Stimulated activated naive CD8-positive, alpha-beta T cell treated with anti-CD3 and anti-CD28 coated beads, Interleukin-15, Interleukin-2, amounts not matched to agents 100 U/mL and 50 U/mL, for 24 hours (primary cell): ENCODE measurements at regions not wholly inside any gene's neighbourhood (a gene's known extent, or its start where the extent isn't known, plus 50 kb on each side); places are given as distances from the start of the nearest gene placed in this dataset.

Experiments used
- ATAC-seq: fragments of 150-1000 bp; cut with Tn5 transposase; one replicate; pipeline ENCODE4 v1.10.0; 2021
- DNase-seq: peaks from one replicate; pipeline ENCODE4 v3.0.0; 2021

GRCh38 chr4:35562861-35563260 is 681.5 kb downstream of the ARAP2 start:
- ATAC-seq = no peak

GRCh38 chr4:35565640-35566039 is 678.7 kb downstream of the ARAP2 start:
- DNase-seq = no peak
- no peak for ATAC-seq

More at GRCh38 chr4:35562861-35563260, 681.5 kb downstream of the ARAP2 start:
- DNase-seq = no peak

GRCh38 chr4:35591035-35591434 is 653.3 kb downstream of the ARAP2 start:
- ATAC-seq (no peak), DNase-seq (no peak)

GRCh38 chr4:35604252-35604651 is 640.1 kb downstream of the ARAP2 start:
- DNase-seq (no peak), ATAC-seq (no peak)

- DNase-seq (no peak), ATAC-seq (no peak)
These were observed 639.6 kb downstream of the ARAP2 start for GRCh38 chr4:35604724-35605123.

- ATAC-seq = no peak
- DNase-seq = no peak
These were observed 636.1 kb downstream of the ARAP2 start for GRCh38 chr4:35608205-35608604.

- ATAC-seq (no peak), DNase-seq (no peak)
These were observed 630.2 kb downstream of the ARAP2 start for GRCh38 chr4:35614120-35614519.

- ATAC-seq (no peak), DNase-seq (no peak)
These were observed 604.4 kb downstream of the ARAP2 start for GRCh38 chr4:35639929-35640328.

- no peak for ATAC-seq
- no peak for DNase-seq
These were observed 600.7 kb downstream of the ARAP2 start for GRCh38 chr4:35643661-35644060.

- ATAC-seq (no peak), DNase-seq (no peak)
These were observed 599.7 kb downstream of the ARAP2 start for GRCh38 chr4:35644591-35644990.

- DNase-seq (no peak), ATAC-seq (no peak)
These were observed 595.3 kb downstream of the ARAP2 start for GRCh38 chr4:35649011-35649410.

- ATAC-seq (no peak), DNase-seq (no peak)
These were observed 594.5 kb downstream of the ARAP2 start for GRCh38 chr4:35649778-35650177.

- ATAC-seq (no peak), DNase-seq (no peak)
These were observed 592.1 kb downstream of the ARAP2 start for GRCh38 chr4:35652197-35652596.

GRCh38 chr4:35653451-35653850 is 590.9 kb downstream of the ARAP2 start:
- DNase-seq (no peak), ATAC-seq (no peak)

- no peak for ATAC-seq
- DNase-seq = no peak
These were observed 571.2 kb downstream of the ARAP2 start for GRCh38 chr4:35673137-35673536.

- no peak for ATAC-seq
These were observed 559.6 kb downstream of the ARAP2 start for GRCh38 chr4:35684755-35685154.

GRCh38 chr4:35689870-35690269 is 554.4 kb downstream of the ARAP2 start:
- DNase-seq (no peak), ATAC-seq (no peak)

More at GRCh38 chr4:35684755-35685154, 559.6 kb downstream of the ARAP2 start:
- DNase-seq = no peak

- DNase-seq (no peak), ATAC-seq (no peak)
These were observed 554.0 kb downstream of the ARAP2 start for GRCh38 chr4:35690271-35690670.

- no peak for DNase-seq
These were observed 549.3 kb downstream of the ARAP2 start for GRCh38 chr4:35695003-35695402.

GRCh38 chr4:35695421-35695820 is 548.9 kb downstream of the ARAP2 start:
- DNase-seq = no peak
- no peak for ATAC-seq

More at GRCh38 chr4:35695003-35695402, 549.3 kb downstream of the ARAP2 start:
- no peak for ATAC-seq

GRCh38 chr4:35697210-35697736 is 547.0 kb downstream of the ARAP2 start:
- ATAC-seq (no peak), DNase-seq (no peak)

- no peak for DNase-seq
- no peak for ATAC-seq
These were observed 543.7 kb downstream of the ARAP2 start for GRCh38 chr4:35700663-35701062.

GRCh38 chr4:35709080-35709479 is 535.2 kb downstream of the ARAP2 start:
- ATAC-seq (no peak), DNase-seq (no peak)

GRCh38 chr4:35710343-35710742 is 534.0 kb downstream of the ARAP2 start:
- DNase-seq (no peak), ATAC-seq (no peak)

- no peak for ATAC-seq
- DNase-seq = no peak
These were observed 533.2 kb downstream of the ARAP2 start for GRCh38 chr4:35711127-35711526.
